ENCODE measurements at regions not wholly inside any gene's neighbourhood (a gene's known extent, or its start where the extent isn't known, plus 50 kb on each side); places are given as distances from the start of the nearest gene placed in this dataset.

GRCh38 chr18:78765142-78765541 is 214.5 kb upstream of the SALL3 start:
- TF ChIP-seq CTCF (conservative IDR thresholded peaks at IDR 0.05; ENCODE audit: low read depth, low read length): no peak
- no peak for TF ChIP-seq EZH2 (IDR thresholded peaks at IDR 0.05; ENCODE audit: borderline replicate concordance, low read depth, low read length, poor library complexity, severe bottlenecking)
